Astrocyte (in vitro differentiated cells and primary cell): ENCODE measurements at regions not wholly inside any gene's neighbourhood (a gene's known extent, or its start where the extent isn't known, plus 50 kb on each side); places are given as distances from the start of the nearest gene placed in this dataset.

Experiments used
- CTCF ChIP-seq: IDR thresholded peaks from 2 replicates; pipeline ENCODE4 v1.5.1; 2011; ENCODE audit warnings: low read depth, mild to moderate bottlenecking, inconsistent platforms, low read length, moderate library complexity; ENCODE audit not compliant: insufficient read depth
- EZH2 ChIP-seq: IDR thresholded peaks from 2 replicates; pipeline ENCODE4 v1.6.1; 2012; ENCODE audit warnings: mild to moderate bottlenecking, low read length, inconsistent platforms; ENCODE audit not compliant: insufficient read depth

GRCh38 chr2:64888591-64889309, 100.4 kb upstream of the SLC1A4 start:
- TF ChIP-seq CTCF (peak; percentile 53), EZH2 (no peak)
